Neuronal stem cell (in vitro differentiated cells): ENCODE measurements at regions not wholly inside any gene's neighbourhood (a gene's known extent, or its start where the extent isn't known, plus 50 kb on each side); places are given as distances from the start of the nearest gene placed in this dataset.
A peak's percentile ranks its signal among the peaks of the same experiment; 100 is the strongest.

Source experiments
- DNase-seq: peaks from one replicate; pipeline ENCODE4 v3.0.0-alpha.2; 2013; ENCODE audit warnings: low spot score
- H2AFZ ChIP-seq: one replicate; pipeline ENCODE4 v1.6.1; 2013; ENCODE audit warnings: mild to moderate bottlenecking, low read length, inconsistent platforms
- H2AK5ac ChIP-seq: 2 replicates; pipeline ENCODE4 v1.6.1; 2013; ENCODE audit warnings: low read depth, mild to moderate bottlenecking, inconsistent platforms, low read length, moderate library complexity, mixed read lengths
- H2BK120ac ChIP-seq: 2 replicates; pipeline ENCODE4 v1.6.1; 2013; ENCODE audit warnings: low read depth, mild to moderate bottlenecking, inconsistent platforms, low read length, moderate library complexity, mixed read lengths
- H2BK12ac ChIP-seq: one replicate; pipeline ENCODE4 v1.6.1; 2013; ENCODE audit warnings: low read length, inconsistent platforms
- H2BK15ac ChIP-seq: 2 replicates; pipeline ENCODE4 v1.6.1; 2013; ENCODE audit warnings: mild to moderate bottlenecking, low read length, inconsistent platforms, mixed read lengths
- H2BK5ac ChIP-seq: one replicate; pipeline ENCODE4 v1.6.1; 2013; ENCODE audit warnings: inconsistent platforms, mild to moderate bottlenecking, low read length, moderate library complexity
- H3K14ac ChIP-seq: one replicate; pipeline ENCODE4 v1.6.1; 2013; ENCODE audit warnings: low read length, inconsistent platforms
- H3K18ac ChIP-seq: 2 replicates; pipeline ENCODE4 v1.6.1; 2013; ENCODE audit warnings: low read length, inconsistent platforms
- H3K23ac ChIP-seq: 2 replicates; pipeline ENCODE4 v1.6.1; 2013; ENCODE audit warnings: low read depth, mild to moderate bottlenecking, mixed read lengths, low read length, inconsistent platforms; ENCODE audit not compliant: poor library complexity
- H3K27ac ChIP-seq: replicated peaks from 3 replicates; pipeline ENCODE4 v1.5.1; 2013; ENCODE audit warnings: low read length, inconsistent platforms
- H3K27me3 ChIP-seq, 3 experiments: 2 replicates each; pipeline ENCODE4 v1.6.1; 2013; ENCODE audit warnings: low read length in 3 of 3, mild to moderate bottlenecking in 2 of 3, inconsistent platforms in 1 of 3, low read depth in 1 of 3, mixed read lengths in 1 of 3, moderate library complexity in 1 of 3; ENCODE audit not compliant: control insufficient read depth in 3 of 3, insufficient read depth in 3 of 3
- H3K36me3 ChIP-seq, 2 donors: replicated peaks in 1 of 2; 2 replicates each; pipeline ENCODE4 v1.6.1; 2013; ENCODE audit warnings: low read length in 2 of 2; ENCODE audit not compliant: control insufficient read depth in 2 of 2, insufficient read depth in 2 of 2
- H3K4ac ChIP-seq: 2 replicates; pipeline ENCODE4 v1.6.1; 2013; ENCODE audit warnings: inconsistent platforms, mild to moderate bottlenecking, low read length, moderate library complexity
- H3K4me1 ChIP-seq, 2 donors: 1 replicate in 1 of 2; 2 replicates in 1 of 2; pipeline ENCODE4 v1.6.1; 2013; ENCODE audit warnings: low read length in 2 of 2, low read depth in 1 of 2; ENCODE audit not compliant: control insufficient read depth in 2 of 2, insufficient read depth in 1 of 2
- H3K4me2 ChIP-seq: one replicate; pipeline ENCODE4 v1.6.1; 2013; ENCODE audit warnings: mild to moderate bottlenecking, low read length, inconsistent platforms; ENCODE audit not compliant: insufficient read depth, poor library complexity, severe bottlenecking
- H3K4me3 ChIP-seq, 2 donors: 2 replicates each; pipeline ENCODE4 v1.5.1; 2013; ENCODE audit warnings: low read length in 2 of 2, mild to moderate bottlenecking in 2 of 2, inconsistent platforms in 1 of 2, moderate library complexity in 1 of 2
- H3K79me1 ChIP-seq: one replicate; pipeline ENCODE4 v1.6.1; 2013; ENCODE audit warnings: low read depth, mild to moderate bottlenecking, inconsistent platforms, low read length, moderate library complexity
- H3K9ac ChIP-seq: one replicate; pipeline ENCODE4 v1.6.1; 2013; ENCODE audit warnings: mild to moderate bottlenecking, low read depth, low read length, inconsistent platforms; ENCODE audit not compliant: poor library complexity
- H3K9me3 ChIP-seq, 2 donors: replicated peaks in 1 of 2; 2 replicates each; pipeline versions ENCODE3 to v1.6.1; 2013; ENCODE audit warnings: low read length in 2 of 2, mild to moderate bottlenecking in 2 of 2, inconsistent platforms in 1 of 2, low read depth in 1 of 2, mixed read lengths in 1 of 2, moderate library complexity in 1 of 2; ENCODE audit not compliant: control insufficient read depth in 2 of 2, insufficient read depth in 1 of 2
- H4K8ac ChIP-seq: one replicate; pipeline ENCODE4 v1.6.1; 2013; ENCODE audit warnings: low read depth, mild to moderate bottlenecking, inconsistent platforms, low read length, moderate library complexity
- H4K91ac ChIP-seq: one replicate; pipeline ENCODE4 v1.6.1; 2013; ENCODE audit warnings: low read length, low read depth, mild to moderate bottlenecking, inconsistent platforms; ENCODE audit not compliant: poor library complexity
- WGBS, 2 donors: extraction: QIAGEN DNeasy Blood & Tissue Kit; methylation state at CpG; one replicate each; pipeline ENCODE4 v1.1.7; 2013; ENCODE audit warnings: missing lambda C conversion rate in 2 of 2, mixed read lengths in 1 of 2; ENCODE audit not compliant: insufficient read length in 2 of 2, insufficient replicate concordance in 1 of 2; ENCODE audit errors: extremely low coverage in 2 of 2; 5-methylcytosine and 5-hydroxymethylcytosine counted together

GRCh38 chr9:130770679-130771442 is 64.2 kb upstream of the ABL1 start:
- no peak overlapping the region for H3K4me2 ChIP-seq
- no peak overlapping the region for H2BK120ac ChIP-seq
- no peak overlapping the region for H3K14ac ChIP-seq
- DNase-seq, result peak; percentile 39
- peaks cover 10 to 19% of the 10 kb centered on the region in 2 donors for H3K4me1 ChIP-seq
- H2BK5ac ChIP-seq, result no peak overlapping the region
- no peak overlapping the region for H4K91ac ChIP-seq
- peaks cover 2% of the 10 kb centered on the region for H3K79me1 ChIP-seq
- H3K4ac ChIP-seq, result no peak overlapping the region
- H2BK15ac ChIP-seq, result no peak overlapping the region
- H3K4me3 ChIP-seq, result no peak overlapping the region
- H4K8ac ChIP-seq, result no peak overlapping the region
- no peak overlapping the region for H3K9ac ChIP-seq
- H3K9me3 ChIP-seq, result peaks cover 0 to 13% of the 10 kb centered on the region in 2 donors
- no peak overlapping the region for H3K27ac ChIP-seq
- H2AFZ ChIP-seq, result no peak overlapping the region
- H3K27me3 ChIP-seq, result no peaks in the 10 kb centered on the region
- H3K18ac ChIP-seq, result no peak overlapping the region
- no CpG with 5 or more reads among the region's 2 CpGs for WGBS, 2 donors
- H3K36me3 ChIP-seq, result no peaks in the 10 kb centered on the region
- H3K23ac ChIP-seq, result no peak overlapping the region
- H2BK12ac ChIP-seq, result no peak overlapping the region
- no peak overlapping the region for H2AK5ac ChIP-seq

GRCh38 chr9:130772185-130772584 is 62.9 kb upstream of the ABL1 start:
- Histone ChIP-seq H2BK15ac (no peak overlapping the region), H3K27ac (no peak overlapping the region), H3K4me3 (no peak overlapping the region), H3K9me3 (peaks cover 0 to 20% of the 10 kb centered on the region in 2 donors), H3K4me2 (no peak overlapping the region), H3K23ac (no peak overlapping the region), H3K79me1 (no peaks in the 10 kb centered on the region), H2AFZ (no peak overlapping the region), H3K36me3 (no peaks in the 10 kb centered on the region), H3K9ac (no peak overlapping the region), H2AK5ac (no peak overlapping the region), H4K8ac (no peak overlapping the region), H2BK5ac (no peak overlapping the region), H3K4me1 (peaks cover 2 to 8% of the 10 kb centered on the region in 2 donors), H4K91ac (no peak overlapping the region), H2BK120ac (no peak overlapping the region), H3K14ac (no peak overlapping the region), H3K4ac (no peak overlapping the region), H3K18ac (no peak overlapping the region), H3K27me3 (no peaks in the 10 kb centered on the region), H2BK12ac (no peak overlapping the region)
- no peak for DNase-seq
- WGBS, 2 donors, result no CpG with 5 or more reads among the region's 3 CpGs

- H3K9ac ChIP-seq, result no peak overlapping the region
- no peak overlapping the region for H3K18ac ChIP-seq
- no peak overlapping the region for H2AK5ac ChIP-seq
- no peak overlapping the region for H2AFZ ChIP-seq
- H2BK12ac ChIP-seq, result no peak overlapping the region
- no peak overlapping the region for H3K4me2 ChIP-seq
- no peak overlapping the region for H3K27ac ChIP-seq
- H3K4ac ChIP-seq, result no peak overlapping the region
- H3K4me3 ChIP-seq, result no peak overlapping the region
- no peak overlapping the region for H4K8ac ChIP-seq
- H2BK120ac ChIP-seq, result no peak overlapping the region
- no peaks in the 10 kb centered on the region for H3K27me3 ChIP-seq
- H2BK5ac ChIP-seq, result no peak overlapping the region
- DNase-seq, result no peak
- no peak overlapping the region for H2BK15ac ChIP-seq
- H3K23ac ChIP-seq, result no peak overlapping the region
- no peak overlapping the region for H3K14ac ChIP-seq
- no CpG with 5 or more reads among the region's 3 CpGs for WGBS, 2 donors
- H4K91ac ChIP-seq, result no peak overlapping the region
- H3K36me3 ChIP-seq, result no peaks in the 10 kb centered on the region
- peaks cover 0 to 20% of the 10 kb centered on the region in 2 donors for H3K9me3 ChIP-seq
- H3K79me1 ChIP-seq, result no peaks in the 10 kb centered on the region
- no peaks in the 10 kb centered on the region for H3K4me1 ChIP-seq
Observed at GRCh38 chr9:130774183-130774582, 60.9 kb upstream of the ABL1 start.

- Histone ChIP-seq H4K8ac (no peak overlapping the region), H2AK5ac (no peak overlapping the region), H3K27ac (no peak overlapping the region), H3K9ac (no peak overlapping the region), H4K91ac (no peak overlapping the region), H3K18ac (no peak overlapping the region), H3K4me2 (no peak overlapping the region), H2AFZ (no peak overlapping the region), H2BK15ac (no peak overlapping the region), H3K4ac (no peak overlapping the region), H3K4me1 (no peaks in the 10 kb centered on the region), H2BK120ac (no peak overlapping the region), H2BK5ac (no peak overlapping the region), H2BK12ac (no peak overlapping the region), H3K14ac (no peak overlapping the region), H3K9me3 (peaks cover 0 to 20% of the 10 kb centered on the region in 2 donors), H3K36me3 (no peaks in the 10 kb centered on the region), H3K79me1 (no peaks in the 10 kb centered on the region), H3K27me3 (no peaks in the 10 kb centered on the region), H3K4me3 (no peak overlapping the region), H3K23ac (no peak overlapping the region)
- WGBS, 2 donors, result no CpG with 5 or more reads among the region's 5 CpGs
- DNase-seq, result no peak
Observed at GRCh38 chr9:130775336-130775991, 59.6 kb upstream of the ABL1 start.
